ENCODE measurements at regions not wholly inside any gene's neighbourhood (a gene's known extent, or its start where the extent isn't known, plus 50 kb on each side); places are given as distances from the start of the nearest gene placed in this dataset.
"Not testable (repeated sequence)": the region's sequence is repeated elsewhere in the genome, so short reads cannot be mapped to it uniquely, and the experiment has no call there.

DNA sequence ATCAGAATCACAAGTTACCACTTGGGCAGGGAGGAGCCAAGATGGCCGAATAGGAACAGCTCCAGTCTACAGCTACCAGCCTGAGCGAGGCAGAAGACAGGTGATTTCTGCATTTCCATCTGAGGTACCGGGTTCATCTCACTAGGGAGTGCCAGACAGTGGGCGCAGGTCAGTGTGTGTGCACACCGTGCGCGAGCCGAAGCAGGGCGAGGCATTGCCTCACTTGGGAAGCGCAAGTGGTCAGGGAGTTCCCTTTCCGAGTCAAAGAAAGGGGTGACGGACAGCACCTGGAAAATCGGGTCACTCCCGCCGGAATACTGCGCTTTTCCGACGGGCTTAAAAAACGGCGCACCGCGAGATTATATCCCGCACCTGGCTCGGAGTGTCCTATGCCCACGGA is 99.8 kb upstream of the PBX1 start:
- not testable (repeated sequence) for TF ChIP-seq EZH2 (IDR thresholded peaks at IDR 0.05; ENCODE audit: insufficient read depth, poor library complexity, severe bottlenecking); EZH2phosphoT487 (IDR thresholded peaks at IDR 0.05; ENCODE audit: insufficient read depth, low read depth)
